Fibroblast of the aortic adventitia (primary cell): ENCODE measurements at regions not wholly inside any gene's neighbourhood (a gene's known extent, or its start where the extent isn't known, plus 50 kb on each side); places are given as distances from the start of the nearest gene placed in this dataset.
A peak's percentile ranks its signal among the peaks of the same experiment; 100 is the strongest.

Experiments
- DNase-seq: peaks from one replicate; pipeline ENCODE4 v3.0.0-alpha.2; 2010; ENCODE audit warnings: low read depth
- H3K4me3 ChIP-seq: 2 replicates; pipeline ENCODE4 v1.5.1; 2011; ENCODE audit warnings: low read depth, mild to moderate bottlenecking, control low read depth, low read length, moderate library complexity
- CTCF ChIP-seq: IDR thresholded peaks from 2 replicates; pipeline ENCODE4 v1.5.1; 2011; ENCODE audit warnings: mild to moderate bottlenecking, low read length, control low read depth, inconsistent platforms; ENCODE audit not compliant: insufficient read depth

GRCh38 chr7:45417735-45418134 lies 156.4 kb upstream of the ADCY1 start:
- no peak for TF ChIP-seq CTCF
- H3K4me3 ChIP-seq = no peak overlapping the region
- no peak for DNase-seq

- no peak overlapping the region for H3K4me3 ChIP-seq
- DNase-seq = peak; percentile 51
- TF ChIP-seq CTCF = no peak
These were observed 153.2 kb upstream of the ADCY1 start for GRCh38 chr7:45420843-45421495.

- no peak for TF ChIP-seq CTCF
- DNase-seq = peak; percentile 27
- H3K4me3 ChIP-seq = no peak overlapping the region
These were observed 152.4 kb upstream of the ADCY1 start for GRCh38 chr7:45421806-45422205.

- no peak for DNase-seq
- no peak overlapping the region for H3K4me3 ChIP-seq
- no peak for TF ChIP-seq CTCF
These were observed 143.8 kb upstream of the ADCY1 start for GRCh38 chr7:45430397-45430796.

GRCh38 chr7:45434167-45434784 lies 139.9 kb upstream of the ADCY1 start:
- TF ChIP-seq CTCF = no peak
- H3K4me3 ChIP-seq = no peak overlapping the region
- DNase-seq = no peak

- no peak for TF ChIP-seq CTCF
- no peak overlapping the region for H3K4me3 ChIP-seq
- DNase-seq = no peak
These were observed 139.0 kb upstream of the ADCY1 start for GRCh38 chr7:45435131-45435530.
